NCI-H226 (cell line): ENCODE measurements at regions not wholly inside any gene's neighbourhood (a gene's known extent, or its start where the extent isn't known, plus 50 kb on each side); places are given as distances from the start of the nearest gene placed in this dataset.
"Not testable (repeated sequence)": the region's sequence is repeated elsewhere in the genome, so short reads cannot be mapped to it uniquely, and the experiment has no call there.

ENCODE experiments used
- DNase-seq: peaks from one replicate; pipeline ENCODE4 v3.0.0-alpha.2; 2015

GRCh38 chr16:77009453-77009852 lies 181.5 kb upstream of the MON1B start:
- DNase-seq, result no peak

GRCh38 chr16:77014441-77014840 lies 176.5 kb upstream of the MON1B start:
- no peak for DNase-seq

GRCh38 chr16:77030600-77030999 lies 160.4 kb upstream of the MON1B start:
- no peak for DNase-seq

- no peak for DNase-seq
These were observed 157.5 kb upstream of the MON1B start for GRCh38 chr16:77033516-77033915.

GRCh38 chr16:77035361-77035760 lies 155.6 kb upstream of the MON1B start:
- no peak for DNase-seq

- no peak for DNase-seq
These were observed 153.2 kb upstream of the MON1B start for GRCh38 chr16:77037696-77038347.

- no peak for DNase-seq
These were observed 149.5 kb upstream of the MON1B start for GRCh38 chr16:77041468-77041867.

GRCh38 chr16:77043076-77043475 lies 147.9 kb upstream of the MON1B start:
- DNase-seq, result no peak

GRCh38 chr16:77046206-77046605 lies 144.8 kb upstream of the MON1B start:
- no peak for DNase-seq

GRCh38 chr16:77048085-77048484 lies 142.9 kb upstream of the MON1B start:
- no peak for DNase-seq

- DNase-seq, result no peak
These were observed 141.4 kb upstream of the MON1B start for GRCh38 chr16:77049577-77049976.

- not testable (repeated sequence) for DNase-seq
These were observed 134.4 kb upstream of the MON1B start for GRCh38 chr16:77056597-77056996.

GRCh38 chr16:77057161-77057774 lies 133.7 kb upstream of the MON1B start:
- no peak for DNase-seq

- DNase-seq, result no peak
These were observed 131.5 kb upstream of the MON1B start for GRCh38 chr16:77059446-77059845.

- DNase-seq, result no peak
These were observed 130.4 kb upstream of the MON1B start for GRCh38 chr16:77060614-77061013.

GRCh38 chr16:77062878-77063675 lies 127.9 kb upstream of the MON1B start:
- no peak for DNase-seq

GRCh38 chr16:77063676-77064016 lies 127.3 kb upstream of the MON1B start:
- DNase-seq, result no peak

- no peak for DNase-seq
These were observed 127.0 kb upstream of the MON1B start for GRCh38 chr16:77064037-77064436.

- DNase-seq, result no peak
These were observed 124.0 kb upstream of the MON1B start for GRCh38 chr16:77066896-77067496.

- DNase-seq, result no peak
These were observed 123.1 kb upstream of the MON1B start for GRCh38 chr16:77067900-77068299.

- DNase-seq, result no peak
These were observed 122.6 kb upstream of the MON1B start for GRCh38 chr16:77068402-77068801.

- DNase-seq, result no peak
These were observed 121.1 kb upstream of the MON1B start for GRCh38 chr16:77069929-77070328.

- DNase-seq, result no peak
These were observed 120.3 kb upstream of the MON1B start for GRCh38 chr16:77070683-77071082.

- no peak for DNase-seq
These were observed 114.2 kb upstream of the MON1B start for GRCh38 chr16:77076839-77077238.
